BLaER1 (cell line): ENCODE measurements at regions not wholly inside any gene's neighbourhood (a gene's known extent, or its start where the extent isn't known, plus 50 kb on each side); places are given as distances from the start of the nearest gene placed in this dataset.
"Not testable (repeated sequence)": the region's sequence is repeated elsewhere in the genome, so short reads cannot be mapped to it uniquely, and the experiment has no call there.

Experiments used
- H3K27ac ChIP-seq: shearing (Covaris generic); formaldehyde crosslinking; 2 replicates; pipeline ENCODE4 v1.8.1; 2022
- H3K27me3 ChIP-seq: shearing (Covaris generic); formaldehyde crosslinking; 2 replicates; pipeline ENCODE4 v1.8.1; 2022
- H3K36me3 ChIP-seq: shearing (Covaris generic); formaldehyde crosslinking; 2 replicates; pipeline ENCODE4 v1.8.1; 2022
- H3K4me1 ChIP-seq: shearing (Covaris generic); formaldehyde crosslinking; 2 replicates; pipeline ENCODE4 v1.8.1; 2022
- H3K4me2 ChIP-seq: shearing (Covaris generic); formaldehyde crosslinking; 2 replicates; pipeline ENCODE4 v1.8.1; 2022
- H3K4me3 ChIP-seq: shearing (Covaris generic); formaldehyde crosslinking; 2 replicates; pipeline ENCODE4 v1.8.1; 2022
- H3K9ac ChIP-seq: shearing (Covaris generic); formaldehyde crosslinking; 2 replicates; pipeline ENCODE4 v1.8.1; 2022
- H3K9me3 ChIP-seq: shearing (Covaris generic); formaldehyde crosslinking; 2 replicates; pipeline ENCODE4 v1.8.1; 2022
- H4K20me1 ChIP-seq: shearing (Covaris generic); formaldehyde crosslinking; 2 replicates; pipeline ENCODE4 v1.8.1; 2022
- Cebpa-rat ChIP-seq: shearing (Covaris generic); IDR thresholded peaks from 2 replicates; pipeline ENCODE4 v1.8.1; 2022

DNA sequence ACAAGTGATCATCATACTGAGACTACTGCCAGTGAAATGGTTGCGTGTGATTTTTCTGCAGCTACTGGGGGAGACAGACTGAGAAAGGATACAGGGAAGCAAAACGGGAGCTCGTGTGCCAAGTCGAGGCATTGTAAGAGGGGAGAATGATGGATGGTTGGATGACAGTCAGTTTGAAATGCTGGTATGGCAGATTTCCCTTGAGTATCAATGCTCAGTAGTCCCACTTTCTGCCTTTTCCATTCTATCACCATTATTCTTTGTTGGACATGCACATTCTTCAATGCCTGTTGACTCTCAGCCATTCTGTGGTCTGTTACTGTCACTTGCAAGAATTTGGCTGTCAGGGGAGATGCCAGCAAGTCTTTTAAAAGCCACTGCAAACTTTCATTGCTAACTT lies 510.6 kb upstream of the RBFOX1 start:
- Histone ChIP-seq H3K4me1 (no peaks in the 10 kb centered on the region; the same call in 1 of the 2 replicates), H3K27me3 (no peaks in the 10 kb centered on the region), H3K4me3 (no peak overlapping the region), H4K20me1 (no peaks in the 10 kb centered on the region), H3K4me2 (no peak overlapping the region), H3K36me3 (no peaks in the 10 kb centered on the region), H3K9ac (no peak overlapping the region), H3K27ac (no peak overlapping the region), H3K9me3 (no peaks in the 10 kb centered on the region)
- TF ChIP-seq Cebpa-rat, result no peak

- H3K4me1 ChIP-seq, result no peaks in the 10 kb centered on the region
- H3K4me3 ChIP-seq, result no peak overlapping the region
- no peaks in the 10 kb centered on the region for H3K9me3 ChIP-seq
- H3K4me2 ChIP-seq, result no peak overlapping the region
- no peak overlapping the region for H3K9ac ChIP-seq
- H3K27me3 ChIP-seq, result no peaks in the 10 kb centered on the region
- no peaks in the 10 kb centered on the region for H4K20me1 ChIP-seq
- H3K36me3 ChIP-seq, result no peaks in the 10 kb centered on the region
- no peak overlapping the region for H3K27ac ChIP-seq
- no peak for TF ChIP-seq Cebpa-rat
These were observed 528.2 kb upstream of the RBFOX1 start for GRCh38 chr16:6804461-6804860.

DNA sequence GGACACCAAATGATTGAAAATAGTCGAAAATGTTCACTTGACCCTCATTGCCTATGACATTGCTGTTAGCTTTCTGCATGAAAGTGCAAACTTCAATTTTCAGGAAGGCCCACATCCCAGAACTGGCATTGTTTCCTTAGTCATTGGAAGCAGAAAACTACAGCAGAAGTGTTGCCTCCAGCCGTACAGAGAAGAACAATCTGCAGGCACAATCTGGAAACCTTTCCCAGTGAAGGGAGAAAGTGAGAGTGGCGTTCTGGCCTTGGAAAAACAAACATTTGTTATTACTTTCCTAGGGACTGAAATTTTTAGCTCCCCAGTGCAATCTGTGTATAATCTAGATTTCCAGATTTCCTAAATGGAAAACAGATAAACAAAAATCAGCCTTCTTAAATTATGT lies 529.5 kb upstream of the RBFOX1 start:
- no peak overlapping the region for H3K4me2 ChIP-seq

GRCh38 chr16:6797223-6797622 lies 535.4 kb upstream of the RBFOX1 start:
- Histone ChIP-seq H3K4me2 (no peak overlapping the region), H3K27me3 (no peaks in the 10 kb centered on the region), H3K9me3 (no peaks in the 10 kb centered on the region), H3K4me1 (no peaks in the 10 kb centered on the region), H3K27ac (no peak overlapping the region), H3K36me3 (no peaks in the 10 kb centered on the region), H4K20me1 (no peaks in the 10 kb centered on the region), H3K4me3 (no peak overlapping the region), H3K9ac (no peak overlapping the region)
- TF ChIP-seq Cebpa-rat, result peak; percentile 94

More for the DNA sequence above, 529.5 kb upstream of the RBFOX1 start:
- no peaks in the 10 kb centered on the region for H3K27me3 ChIP-seq
- no peak overlapping the region for H3K9ac ChIP-seq
- no peak overlapping the region for H3K27ac ChIP-seq
- no peak overlapping the region for H3K4me3 ChIP-seq
- no peaks in the 10 kb centered on the region for H4K20me1 ChIP-seq
- H3K9me3 ChIP-seq, result no peaks in the 10 kb centered on the region
- no peak for TF ChIP-seq Cebpa-rat
- H3K36me3 ChIP-seq, result no peaks in the 10 kb centered on the region
- H3K4me1 ChIP-seq, result no peaks in the 10 kb centered on the region

DNA sequence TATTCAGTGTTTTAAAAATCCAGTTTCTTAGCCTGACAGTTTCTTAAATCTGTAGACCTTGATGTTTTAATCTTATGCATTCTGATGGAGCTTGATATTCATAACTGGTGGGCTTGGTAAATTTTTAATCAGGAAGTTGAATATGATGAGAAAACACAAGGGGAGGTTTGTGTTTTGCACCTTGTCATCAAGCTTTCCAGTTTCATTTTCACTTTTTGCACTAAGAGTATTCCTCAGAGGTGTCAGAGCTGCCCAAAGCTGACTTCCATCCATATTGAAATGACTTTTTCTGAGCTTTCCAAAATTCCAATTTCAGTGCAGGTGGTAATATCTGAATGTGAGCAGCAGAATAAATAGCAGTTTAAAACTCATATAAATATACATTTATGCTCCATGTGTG lies 555.0 kb upstream of the RBFOX1 start:
- peak overlapping the region; percentile 59 for H3K4me2 ChIP-seq
- no peak overlapping the region for H3K4me3 ChIP-seq
- no peaks in the 10 kb centered on the region for H3K27me3 ChIP-seq
- no peaks in the 10 kb centered on the region for H4K20me1 ChIP-seq
- no peak for TF ChIP-seq Cebpa-rat
- H3K9me3 ChIP-seq, result no peaks in the 10 kb centered on the region
- H3K27ac ChIP-seq, result no peak overlapping the region
- no peak overlapping the region for H3K9ac ChIP-seq
- H3K36me3 ChIP-seq, result no peaks in the 10 kb centered on the region
- peaks cover 13% of the 10 kb centered on the region for H3K4me1 ChIP-seq

- Histone ChIP-seq H3K36me3 (no peaks in the 10 kb centered on the region), H3K4me1 (peaks cover 29% of the 10 kb centered on the region), H4K20me1 (no peaks in the 10 kb centered on the region), H3K4me2 (no peak overlapping the region), H3K9me3 (no peaks in the 10 kb centered on the region), H3K9ac (no peak overlapping the region), H3K27me3 (no peaks in the 10 kb centered on the region), H3K4me3 (no peak overlapping the region), H3K27ac (no peak overlapping the region)
- no peak for TF ChIP-seq Cebpa-rat
These were observed 556.9 kb upstream of the RBFOX1 start for GRCh38 chr16:6775712-6776111.

DNA sequence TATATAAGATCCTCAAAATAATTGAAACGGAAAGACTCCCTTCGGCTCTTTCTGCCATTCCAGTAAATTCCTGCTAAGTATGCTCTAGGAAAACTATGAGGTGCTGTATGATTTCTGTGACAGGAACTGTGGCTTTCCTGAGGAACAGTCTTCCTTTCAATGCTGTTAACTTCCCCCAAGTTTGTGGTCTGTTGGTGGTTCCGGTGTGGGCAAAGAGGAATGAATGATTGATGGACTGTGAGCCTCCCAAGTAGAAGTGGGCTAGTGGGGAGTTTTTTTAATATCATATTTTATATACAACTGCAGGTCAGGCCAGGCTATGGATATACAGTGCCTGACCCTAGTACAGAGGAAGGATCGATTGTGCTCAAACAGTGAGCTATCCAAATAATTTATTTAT lies 560.7 kb upstream of the RBFOX1 start:
- H3K36me3 ChIP-seq, result no peaks in the 10 kb centered on the region
- H3K9ac ChIP-seq, result no peak overlapping the region
- no peaks in the 10 kb centered on the region for H4K20me1 ChIP-seq
- no peak overlapping the region for H3K4me3 ChIP-seq
- H3K4me2 ChIP-seq, result peak overlapping the region; percentile 74
- no peaks in the 10 kb centered on the region for H3K9me3 ChIP-seq
- TF ChIP-seq Cebpa-rat, result no peak
- H3K27me3 ChIP-seq, result no peaks in the 10 kb centered on the region
- H3K4me1 ChIP-seq, result peaks cover 19% of the 10 kb centered on the region
- no peak overlapping the region for H3K27ac ChIP-seq

GRCh38 chr16:6753553-6753952 lies 579.1 kb upstream of the RBFOX1 start:
- Histone ChIP-seq H3K4me1 (no peaks in the 10 kb centered on the region), H3K27me3 (no peaks in the 10 kb centered on the region), H4K20me1 (no peaks in the 10 kb centered on the region), H3K36me3 (no peaks in the 10 kb centered on the region), H3K4me3 (no peak overlapping the region), H3K9me3 (no peaks in the 10 kb centered on the region), H3K27ac (no peak overlapping the region), H3K4me2 (no peak overlapping the region), H3K9ac (no peak overlapping the region)
- TF ChIP-seq Cebpa-rat, result no peak

- TF ChIP-seq Cebpa-rat, result no peak
- Histone ChIP-seq H3K4me3 (no peak overlapping the region), H4K20me1 (no peaks in the 10 kb centered on the region), H3K4me2 (no peak overlapping the region), H3K9ac (no peak overlapping the region), H3K36me3 (no peaks in the 10 kb centered on the region), H3K4me1 (no peaks in the 10 kb centered on the region), H3K27me3 (no peaks in the 10 kb centered on the region), H3K27ac (no peak overlapping the region), H3K9me3 (no peaks in the 10 kb centered on the region)
These were observed 581.5 kb upstream of the RBFOX1 start for GRCh38 chr16:6751191-6751590.

GRCh38 chr16:6749698-6750097 lies 582.9 kb upstream of the RBFOX1 start:
- H3K36me3 ChIP-seq, result no peaks in the 10 kb centered on the region
- H3K27ac ChIP-seq, result no peak overlapping the region
- H3K4me3 ChIP-seq, result no peak overlapping the region
- H3K4me1 ChIP-seq, result no peaks in the 10 kb centered on the region
- H3K9ac ChIP-seq, result no peak overlapping the region
- H4K20me1 ChIP-seq, result no peaks in the 10 kb centered on the region
- no peak for TF ChIP-seq Cebpa-rat
- no peaks in the 10 kb centered on the region for H3K9me3 ChIP-seq
- no peaks in the 10 kb centered on the region for H3K27me3 ChIP-seq
- H3K4me2 ChIP-seq, result no peak overlapping the region

- not testable (repeated sequence) for H3K4me1 ChIP-seq, H3K4me3 ChIP-seq, H3K9me3 ChIP-seq, H3K4me2 ChIP-seq, H4K20me1 ChIP-seq, H3K27me3 ChIP-seq, H3K36me3 ChIP-seq, H3K27ac ChIP-seq, H3K9ac ChIP-seq
These were observed 596.3 kb upstream of the RBFOX1 start for GRCh38 chr16:6736302-6736701.
